ENCODE measurements at regions not wholly inside any gene's neighbourhood (a gene's known extent, or its start where the extent isn't known, plus 50 kb on each side); places are given as distances from the start of the nearest gene placed in this dataset.
"Not testable (repeated sequence)": the region's sequence is repeated elsewhere in the genome, so short reads cannot be mapped to it uniquely, and the experiment has no call there.

DNA sequence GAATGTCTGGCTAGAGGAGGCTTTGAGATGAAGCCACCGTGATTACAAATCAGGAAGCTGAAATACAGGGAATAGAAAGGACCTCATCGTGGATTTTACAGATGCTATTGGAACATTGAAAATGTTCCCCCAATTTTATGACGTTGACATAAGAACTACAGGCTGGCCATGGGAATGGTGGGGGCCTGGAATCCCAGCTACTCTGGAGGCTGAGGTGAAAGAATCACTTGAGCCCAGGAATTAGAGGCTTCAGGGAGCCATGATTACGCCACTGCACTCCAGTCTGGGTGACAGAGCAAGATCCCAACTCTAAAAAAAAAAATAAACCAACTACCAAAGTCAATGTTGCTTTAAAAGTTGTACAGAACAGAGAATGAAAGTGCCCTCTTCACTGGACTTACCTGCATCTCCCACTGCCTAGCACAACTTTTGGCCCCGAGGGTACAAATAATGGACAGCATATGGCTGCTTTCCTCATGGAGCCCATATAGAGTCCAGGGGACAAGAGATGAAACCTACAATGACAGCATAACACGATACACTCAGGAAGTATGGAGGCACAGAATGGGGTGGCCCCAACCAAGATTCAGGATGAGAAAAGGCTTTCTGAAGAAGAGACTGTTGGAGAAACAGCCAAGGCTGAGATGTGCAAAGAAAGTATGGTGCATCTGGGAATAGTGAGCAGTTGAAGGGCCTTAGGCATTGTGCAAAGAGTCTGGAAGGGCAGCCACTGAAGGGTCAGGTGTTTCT, 254.8 kb downstream of the MYCN start:
- no peak for FAIRE-seq

DNA sequence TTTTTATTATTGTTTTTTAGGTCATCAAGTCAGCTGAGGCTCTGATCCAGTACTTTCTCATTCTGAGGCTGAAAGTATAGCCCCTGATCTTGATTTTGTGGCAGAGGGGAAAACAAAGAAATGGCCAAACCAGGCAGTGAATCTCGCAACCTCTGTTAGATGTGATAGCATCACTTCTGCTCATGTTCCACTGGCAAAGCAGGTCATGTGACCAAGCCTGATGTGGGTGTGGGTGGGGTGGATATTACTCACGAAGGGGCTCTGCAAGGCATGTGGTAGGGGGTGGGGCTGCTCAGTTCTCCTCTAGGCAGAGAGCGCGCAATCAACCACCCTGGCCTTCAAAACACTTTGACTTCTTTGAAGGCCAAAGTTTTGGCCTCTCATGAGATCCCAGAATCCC, 254.2 kb downstream of the MYCN start:
- FAIRE-seq: no peak

- no peak for FAIRE-seq
Measured at GRCh38 chr2:16194096-16194390, 253.7 kb downstream of the MYCN start.

DNA sequence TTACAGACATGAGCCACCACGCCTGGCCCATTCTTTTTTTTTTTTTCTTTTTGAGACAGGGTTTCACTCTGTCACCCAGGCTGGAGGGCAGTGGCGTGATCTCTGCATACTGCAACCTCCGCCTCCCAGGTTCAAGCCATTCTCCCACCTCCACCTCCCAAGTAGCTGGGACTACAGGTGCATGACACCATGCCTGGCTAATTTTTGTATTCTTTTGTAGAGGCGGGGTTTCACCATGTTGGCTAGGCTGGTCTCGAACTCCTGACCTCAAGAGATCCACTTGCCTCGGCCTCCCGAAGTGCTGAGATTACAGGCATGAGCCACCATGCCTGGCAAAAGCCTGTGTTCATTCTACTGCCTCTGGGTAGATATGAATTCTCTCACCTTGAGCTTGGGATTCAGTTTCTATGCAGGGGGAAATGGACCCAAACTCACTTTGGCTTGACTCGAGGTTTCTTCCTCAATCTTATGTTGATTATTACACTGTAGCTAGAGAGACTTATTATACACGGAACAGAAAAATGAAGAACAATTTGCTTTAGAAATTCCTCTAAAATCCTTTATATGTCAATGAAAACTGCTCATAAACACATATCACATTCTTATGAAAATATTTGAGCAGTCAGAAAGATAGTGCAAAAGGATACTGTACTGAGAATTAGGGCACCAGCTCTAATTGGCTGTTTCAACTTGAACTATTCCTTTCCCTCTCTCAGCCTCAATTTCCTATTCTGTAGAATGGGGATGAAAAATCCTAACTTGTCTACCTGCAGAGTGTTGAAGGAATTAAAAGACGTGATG, 252.3 kb downstream of the MYCN start:
- no peak for FAIRE-seq

- no peak for FAIRE-seq
Measured at GRCh38 chr2:16191431-16192200, 251.3 kb downstream of the MYCN start.

GRCh38 chr2:16190446-16191270, 250.3 kb downstream of the MYCN start:
- FAIRE-seq: no peak

DNA sequence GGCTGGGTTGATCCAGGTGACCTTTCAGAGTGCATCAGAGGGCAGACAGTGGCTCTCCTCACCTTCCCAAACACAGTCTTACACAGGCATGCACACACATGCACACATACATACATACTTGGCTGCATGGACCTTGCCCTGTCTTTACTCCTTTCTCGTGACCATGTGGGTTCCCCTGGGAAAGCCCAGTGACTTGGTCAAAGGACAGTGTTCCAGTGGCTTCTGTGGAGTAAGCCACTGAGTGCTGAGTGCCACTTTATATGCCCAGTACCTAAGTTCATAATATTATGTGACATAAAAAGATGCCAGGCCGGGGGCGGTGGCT, 249.4 kb downstream of the MYCN start:
- no peak for FAIRE-seq

- FAIRE-seq: no peak
Measured at GRCh38 chr2:16189029-16189835, 248.9 kb downstream of the MYCN start.

- FAIRE-seq: no peak
Measured at GRCh38 chr2:16188261-16188890, 248.0 kb downstream of the MYCN start.

- no peak for FAIRE-seq
Measured at GRCh38 chr2:16187482-16187817, 247.1 kb downstream of the MYCN start.

DNA sequence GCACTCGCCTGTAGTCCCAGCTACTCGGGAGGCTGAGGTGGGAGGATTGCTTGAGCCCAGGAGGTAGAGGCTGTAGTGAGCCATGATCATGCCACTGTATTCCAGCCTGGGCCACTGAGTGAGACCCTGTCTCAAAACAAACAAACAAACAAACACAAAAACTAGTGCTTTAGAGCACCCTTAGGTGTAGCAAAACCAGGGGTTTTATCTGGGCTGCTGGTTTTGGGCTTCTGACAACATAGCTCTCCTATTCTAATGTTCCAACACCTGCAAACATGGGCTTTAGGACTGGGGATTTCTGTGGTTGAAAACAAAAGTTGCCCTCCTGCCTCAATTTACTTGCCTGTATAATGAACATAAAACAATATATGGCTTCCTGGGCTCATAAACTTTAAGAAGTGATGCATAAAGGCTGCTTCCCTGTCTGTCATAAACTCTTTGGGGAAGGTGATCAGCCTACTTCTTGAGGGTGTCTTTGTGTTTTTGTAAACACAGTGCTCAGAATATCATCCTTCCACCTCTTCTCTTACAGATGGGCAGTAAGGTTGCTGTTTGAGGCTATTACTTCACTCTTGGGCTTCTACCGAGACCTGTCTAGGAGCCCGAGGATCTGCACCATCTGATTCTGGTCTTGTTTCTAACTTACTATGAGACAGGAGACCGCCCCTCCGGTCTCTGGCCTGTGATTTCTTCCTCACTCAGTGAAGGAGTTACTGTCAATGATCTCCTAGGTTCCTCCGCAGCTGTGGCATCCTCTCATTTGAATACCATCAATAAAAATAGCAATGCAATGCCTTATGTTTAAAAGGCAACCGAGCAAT, 246.5 kb downstream of the MYCN start:
- FAIRE-seq: no peak

GRCh38 chr2:16185801-16186272, 245.5 kb downstream of the MYCN start:
- FAIRE-seq: no peak

- no peak for FAIRE-seq
Measured at GRCh38 chr2:16184945-16185660, 244.8 kb downstream of the MYCN start.

GRCh38 chr2:16184341-16184890, 244.1 kb downstream of the MYCN start:
- FAIRE-seq: no peak

- no peak for FAIRE-seq
Measured at GRCh38 chr2:16183345-16183744, 243.0 kb downstream of the MYCN start.

- FAIRE-seq: peak; percentile 24
Measured at GRCh38 chr2:16182841-16183240, 242.5 kb downstream of the MYCN start.

- not testable (repeated sequence) for FAIRE-seq
Measured at GRCh38 chr2:16182311-16182815, 242.0 kb downstream of the MYCN start.

DNA sequence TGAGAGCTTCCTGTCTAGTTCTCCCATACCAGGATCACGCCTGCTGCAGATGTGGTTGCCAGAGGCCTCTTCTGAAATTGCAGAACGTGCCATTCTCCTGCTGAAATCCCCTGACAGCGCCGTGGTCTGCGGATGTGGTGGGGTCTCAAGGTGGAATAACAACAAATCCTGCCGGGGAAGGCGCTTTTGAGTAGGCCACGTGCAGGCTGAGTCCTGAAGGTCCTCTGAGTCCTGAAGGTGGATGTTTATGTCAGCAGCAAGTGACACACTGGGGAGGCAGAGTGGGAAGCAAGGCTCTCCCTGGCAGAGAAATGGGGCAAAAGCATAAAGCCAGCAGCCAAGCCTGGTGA, 241.4 kb downstream of the MYCN start:
- no peak for FAIRE-seq

- FAIRE-seq: no peak
Measured at GRCh38 chr2:16181062-16181740, 240.9 kb downstream of the MYCN start.
